ENCODE measurements at regions not wholly inside any gene's neighbourhood (a gene's known extent, or its start where the extent isn't known, plus 50 kb on each side); places are given as distances from the start of the nearest gene placed in this dataset.
"Not testable (repeated sequence)": the region's sequence is repeated elsewhere in the genome, so short reads cannot be mapped to it uniquely, and the experiment has no call there.

- DNase-seq = no peak
Observed at GRCh38 chr20:48530957-48531356, 296.8 kb downstream of the PREX1 start.

GRCh38 chr20:48528346-48528745 lies 299.5 kb downstream of the PREX1 start:
- no peak for DNase-seq

GRCh38 chr20:48527771-48528170 lies 300.0 kb downstream of the PREX1 start:
- no peak for DNase-seq

GRCh38 chr20:48526936-48527335 lies 300.9 kb downstream of the PREX1 start:
- DNase-seq = no peak

GRCh38 chr20:48525400-48525799 lies 302.4 kb downstream of the PREX1 start:
- no peak for DNase-seq

GRCh38 chr20:48524582-48524981 lies 303.2 kb downstream of the PREX1 start:
- no peak for DNase-seq

GRCh38 chr20:48523191-48523995 lies 304.4 kb downstream of the PREX1 start:
- DNase-seq = no peak

- no peak for DNase-seq
Observed at GRCh38 chr20:48521121-48521520, 306.7 kb downstream of the PREX1 start.

- not testable (repeated sequence) for DNase-seq
Observed at GRCh38 chr20:48516196-48516595, 311.6 kb downstream of the PREX1 start.

GRCh38 chr20:48514577-48514976 lies 313.2 kb downstream of the PREX1 start:
- DNase-seq = not testable (repeated sequence)

- DNase-seq = not testable (repeated sequence)
Observed at GRCh38 chr20:48512539-48512938, 315.3 kb downstream of the PREX1 start.

GRCh38 chr20:48505066-48505465 lies 322.7 kb downstream of the PREX1 start:
- not testable (repeated sequence) for DNase-seq

GRCh38 chr20:48503166-48503815 lies 324.5 kb downstream of the PREX1 start:
- DNase-seq = no peak

- no peak for DNase-seq
Observed at GRCh38 chr20:48502758-48503157, 325.0 kb downstream of the PREX1 start.

GRCh38 chr20:48502016-48502415 lies 325.8 kb downstream of the PREX1 start:
- no peak for DNase-seq

- DNase-seq = not testable (repeated sequence)
Observed at GRCh38 chr20:48500900-48501299, 326.9 kb downstream of the PREX1 start.

GRCh38 chr20:48498939-48499338 lies 328.9 kb downstream of the PREX1 start:
- not testable (repeated sequence) for DNase-seq

- DNase-seq = not testable (repeated sequence)
Observed at GRCh38 chr20:48498125-48498524, 329.7 kb downstream of the PREX1 start.

GRCh38 chr20:48493966-48494365 lies 333.8 kb downstream of the PREX1 start:
- no peak for DNase-seq

GRCh38 chr20:48493331-48493730 lies 334.5 kb downstream of the PREX1 start:
- not testable (repeated sequence) for DNase-seq

GRCh38 chr20:48492715-48493070 lies 335.1 kb downstream of the PREX1 start:
- DNase-seq = no peak

GRCh38 chr20:48492015-48492714 lies 335.6 kb downstream of the PREX1 start:
- no peak for DNase-seq

GRCh38 chr20:48490961-48491831 lies 336.6 kb downstream of the PREX1 start:
- no peak for DNase-seq

Measured in activated CD4-positive, alpha-beta T cell treated with anti-CD3 and anti-CD28 coated beads, Interleukin-2, amount 50 U/mL, for 4 hours (primary cell).